Ectodermal cell (in vitro differentiated cells): ENCODE measurements at regions not wholly inside any gene's neighbourhood (a gene's known extent, or its start where the extent isn't known, plus 50 kb on each side); places are given as distances from the start of the nearest gene placed in this dataset.

ENCODE experiments used
- H3K27ac ChIP-seq: 2 replicates; pipeline ENCODE4 v1.7.0; 2013; ENCODE audit warnings: mild to moderate bottlenecking, low read depth, low read length; ENCODE audit not compliant: insufficient read depth, poor library complexity, severe bottlenecking
- H3K27me3 ChIP-seq: 2 replicates; pipeline ENCODE4 v1.7.0; 2013; ENCODE audit warnings: mild to moderate bottlenecking, low read length; ENCODE audit not compliant: insufficient read depth, control insufficient read depth, poor library complexity, severe bottlenecking
- H3K36me3 ChIP-seq: one replicate; pipeline ENCODE4 v1.7.0; 2013; ENCODE audit warnings: low read length; ENCODE audit not compliant: control insufficient read depth, insufficient read depth
- H3K4me1 ChIP-seq: one replicate; pipeline ENCODE4 v1.7.0; 2013; ENCODE audit warnings: low read length; ENCODE audit not compliant: control insufficient read depth, insufficient read depth
- H3K4me3 ChIP-seq: 2 replicates; pipeline ENCODE4 v1.7.0; 2013; ENCODE audit warnings: low read depth, low read length, control low read depth; ENCODE audit not compliant: insufficient read depth
- H3K9me3 ChIP-seq: 2 replicates; pipeline ENCODE4 v1.7.0; 2013; ENCODE audit warnings: mild to moderate bottlenecking, low read length, moderate library complexity; ENCODE audit not compliant: control insufficient read depth
- WGBS, 2 experiments: methylation state at CpG; one replicate each; pipeline ENCODE4 v1.1.7; 2013; ENCODE audit warnings: missing lambda C conversion rate in 2 of 2; 5-methylcytosine and 5-hydroxymethylcytosine counted together

- 86 to 100% methylated on average over 1 of the region's 1 CpG for WGBS, 2 experiments
- peaks cover 4% of the 10 kb centered on the region for H3K4me1 ChIP-seq
- H3K27me3 ChIP-seq = no peaks in the 10 kb centered on the region
- H3K4me3 ChIP-seq = no peak overlapping the region
- no peak overlapping the region for H3K27ac ChIP-seq
- H3K9me3 ChIP-seq = no peaks in the 10 kb centered on the region
- H3K36me3 ChIP-seq = no peaks in the 10 kb centered on the region
Measured at GRCh38 chr1:191905781-191906180, 252.5 kb upstream of the RGS18 start.

DNA sequence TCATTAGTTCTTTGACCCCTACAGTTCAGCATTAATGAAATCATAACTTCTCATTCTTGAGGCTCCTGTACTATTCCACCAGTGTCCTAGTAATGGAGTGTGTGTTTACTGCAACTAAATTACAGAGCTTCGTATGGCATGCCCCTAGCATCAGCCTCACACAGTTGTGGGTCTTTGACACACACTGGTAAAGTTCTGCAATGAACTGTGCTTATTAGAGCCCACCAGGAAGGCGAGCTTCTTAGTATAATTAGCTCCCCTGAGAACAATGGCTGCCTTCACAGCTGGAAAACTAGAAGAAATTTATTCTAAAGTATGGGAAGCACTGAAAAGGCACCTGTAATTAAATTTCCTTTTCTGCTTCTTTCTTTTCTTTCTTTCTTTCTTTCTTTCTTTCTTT is 251.1 kb upstream of the RGS18 start:
- H3K4me1 ChIP-seq = peaks cover 4% of the 10 kb centered on the region
- H3K27me3 ChIP-seq = no peaks in the 10 kb centered on the region
- H3K36me3 ChIP-seq = no peaks in the 10 kb centered on the region
- no peak overlapping the region for H3K27ac ChIP-seq
- 31 to 55% methylated on average over 2 of the region's 2 CpGs for WGBS, 2 experiments
- H3K4me3 ChIP-seq = no peak overlapping the region
- H3K9me3 ChIP-seq = no peaks in the 10 kb centered on the region

GRCh38 chr1:191910245-191910644 is 248.0 kb upstream of the RGS18 start:
- WGBS, 2 experiments = 96 to 98% methylated on average over 2 of the region's 2 CpGs
- Histone ChIP-seq H3K27ac (no peak overlapping the region), H3K27me3 (no peaks in the 10 kb centered on the region), H3K4me3 (no peak overlapping the region), H3K9me3 (no peaks in the 10 kb centered on the region), H3K4me1 (peaks cover 4% of the 10 kb centered on the region), H3K36me3 (no peaks in the 10 kb centered on the region)

GRCh38 chr1:191912517-191912916 is 245.7 kb upstream of the RGS18 start:
- Histone ChIP-seq H3K27me3 (no peaks in the 10 kb centered on the region), H3K4me3 (no peak overlapping the region), H3K9me3 (no peaks in the 10 kb centered on the region), H3K27ac (no peak overlapping the region), H3K4me1 (no peaks in the 10 kb centered on the region), H3K36me3 (no peaks in the 10 kb centered on the region)
- 100% methylated on average over 1 of the region's 1 CpG for WGBS, 2 experiments

DNA sequence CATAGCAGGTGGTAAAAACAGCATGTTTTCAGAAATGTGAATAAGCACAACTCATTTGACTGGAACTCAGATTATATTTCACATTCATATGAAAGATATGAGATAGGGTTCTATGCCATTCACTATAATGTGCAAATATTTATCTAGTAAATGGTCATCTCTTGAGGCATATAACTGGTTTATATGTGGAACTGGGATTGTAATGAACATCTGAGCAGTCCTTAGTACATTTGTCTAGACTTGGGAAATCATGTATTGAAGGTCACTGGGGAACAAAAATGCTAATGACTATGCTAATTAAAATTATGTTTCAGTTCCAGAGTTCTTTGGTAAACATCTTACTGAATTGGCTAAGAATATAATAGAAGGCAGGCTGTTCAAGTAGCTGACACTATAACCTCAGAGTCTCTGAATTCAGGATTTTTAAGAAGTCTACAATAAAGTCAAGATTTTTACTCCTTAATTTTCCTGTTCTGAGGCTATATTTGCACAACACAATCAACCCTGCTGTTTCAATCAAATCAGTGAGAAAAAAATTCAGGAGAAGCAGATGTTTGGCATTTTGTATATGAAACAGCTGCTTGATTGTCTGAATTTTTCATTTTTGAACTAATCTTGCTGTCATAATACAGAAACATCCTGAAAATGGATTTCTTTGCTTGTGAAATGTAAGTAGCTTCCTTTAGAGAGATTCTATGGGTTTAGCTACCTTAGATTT is 244.8 kb upstream of the RGS18 start:
- Histone ChIP-seq H3K27ac (no peak overlapping the region), H3K36me3 (no peaks in the 10 kb centered on the region), H3K9me3 (no peaks in the 10 kb centered on the region), H3K4me1 (no peaks in the 10 kb centered on the region), H3K4me3 (no peak overlapping the region), H3K27me3 (no peaks in the 10 kb centered on the region)

DNA sequence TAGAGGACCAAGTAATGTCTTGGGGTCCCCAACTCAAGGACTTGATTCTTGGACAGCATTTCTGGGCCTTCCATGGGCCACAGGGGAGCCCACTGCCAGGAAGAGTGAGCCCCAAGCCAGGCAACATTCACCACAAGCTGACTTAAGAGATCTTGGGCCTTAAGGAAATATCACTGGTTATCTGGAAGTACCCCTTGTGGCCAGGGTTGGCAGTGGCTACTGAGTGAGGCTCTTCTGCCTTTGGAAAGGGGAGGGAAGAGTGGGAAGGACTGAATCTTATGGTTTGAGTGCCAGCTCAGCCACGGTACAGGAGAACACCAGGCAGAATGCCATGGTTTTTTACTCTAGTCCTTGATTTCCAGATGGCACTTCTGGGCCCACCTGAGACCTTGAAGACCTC is 228.9 kb upstream of the RGS18 start:
- Histone ChIP-seq H3K4me3 (no peak overlapping the region), H3K4me1 (no peaks in the 10 kb centered on the region), H3K36me3 (no peaks in the 10 kb centered on the region), H3K27me3 (no peaks in the 10 kb centered on the region), H3K27ac (no peak overlapping the region), H3K9me3 (no peaks in the 10 kb centered on the region)
- 87 to 95% methylated on average over 1 of the region's 1 CpG for WGBS, 2 experiments

DNA sequence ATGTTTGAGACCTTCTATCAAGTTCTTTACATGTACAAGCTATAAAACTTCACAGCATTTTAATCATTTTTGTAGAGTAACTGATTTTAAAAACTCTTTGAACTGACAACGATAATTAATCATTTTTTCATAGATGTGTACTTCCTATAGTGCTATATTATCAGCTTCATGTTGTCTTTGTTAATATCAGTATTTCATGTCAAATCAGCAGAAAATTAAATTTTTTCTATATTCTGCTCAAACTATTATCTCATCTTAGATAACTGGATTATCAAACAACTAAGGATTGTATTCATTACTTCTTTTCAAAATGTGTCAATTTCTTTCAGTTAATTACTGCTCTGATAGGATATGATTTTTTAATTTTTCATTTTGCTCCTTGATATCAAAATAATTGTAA is 214.6 kb upstream of the RGS18 start:
- no peaks in the 10 kb centered on the region for H3K27me3 ChIP-seq
- H3K27ac ChIP-seq = no peak overlapping the region
- H3K36me3 ChIP-seq = no peaks in the 10 kb centered on the region
- no peak overlapping the region for H3K4me3 ChIP-seq
- no CpG with 5 or more reads among the region's 1 CpG for WGBS, 2 experiments
- no peaks in the 10 kb centered on the region for H3K4me1 ChIP-seq
- no peaks in the 10 kb centered on the region for H3K9me3 ChIP-seq

DNA sequence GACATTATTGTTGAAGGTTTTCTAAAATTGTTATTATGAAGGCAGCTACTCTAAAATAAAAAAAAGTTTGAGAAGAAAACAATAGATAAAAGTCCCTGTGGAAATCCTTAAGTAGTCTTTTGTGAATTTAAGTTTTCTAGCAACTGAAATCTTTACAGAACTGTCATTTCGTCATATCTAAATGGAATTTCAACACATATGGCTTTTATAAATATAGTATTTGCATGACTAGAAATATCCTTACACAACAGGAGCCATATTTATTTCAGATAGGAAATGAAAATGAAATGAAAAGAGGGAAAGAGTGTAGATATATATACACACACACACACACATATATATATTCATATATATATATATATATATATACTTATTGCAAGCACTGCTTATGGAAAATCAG is 204.7 kb upstream of the RGS18 start:
- no peaks in the 10 kb centered on the region for H3K36me3 ChIP-seq
- WGBS, 2 experiments = no CpG with 5 or more reads among the region's 1 CpG
- no peaks in the 10 kb centered on the region for H3K27me3 ChIP-seq
- H3K27ac ChIP-seq = no peak overlapping the region
- no peaks in the 10 kb centered on the region for H3K9me3 ChIP-seq
- H3K4me3 ChIP-seq = no peak overlapping the region
- H3K4me1 ChIP-seq = no peaks in the 10 kb centered on the region

DNA sequence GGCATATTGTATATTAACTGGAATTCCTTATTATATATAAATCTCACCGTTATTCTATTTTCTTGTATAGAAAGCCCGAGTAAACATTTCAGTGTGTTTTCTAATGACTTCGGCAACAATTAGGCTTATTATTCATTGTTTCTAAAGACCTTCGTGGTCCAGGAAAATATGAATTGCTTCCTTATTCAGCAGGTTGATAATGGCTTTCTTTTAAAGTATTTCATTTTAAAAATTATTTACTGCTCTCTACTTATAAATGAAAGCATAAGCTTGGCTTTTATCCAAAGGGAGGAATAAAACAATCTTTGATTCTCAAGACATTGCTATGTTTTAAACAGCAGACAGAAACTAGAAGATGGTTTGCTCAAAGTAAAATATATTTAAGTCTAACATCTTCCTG is 198.4 kb upstream of the RGS18 start:
- Histone ChIP-seq H3K27me3 (no peaks in the 10 kb centered on the region), H3K4me1 (no peaks in the 10 kb centered on the region), H3K9me3 (no peaks in the 10 kb centered on the region), H3K27ac (no peak overlapping the region), H3K36me3 (no peaks in the 10 kb centered on the region), H3K4me3 (no peak overlapping the region)
- 93 to 100% methylated on average over 3 to 4 of the region's 4 CpGs for WGBS, 2 experiments

DNA sequence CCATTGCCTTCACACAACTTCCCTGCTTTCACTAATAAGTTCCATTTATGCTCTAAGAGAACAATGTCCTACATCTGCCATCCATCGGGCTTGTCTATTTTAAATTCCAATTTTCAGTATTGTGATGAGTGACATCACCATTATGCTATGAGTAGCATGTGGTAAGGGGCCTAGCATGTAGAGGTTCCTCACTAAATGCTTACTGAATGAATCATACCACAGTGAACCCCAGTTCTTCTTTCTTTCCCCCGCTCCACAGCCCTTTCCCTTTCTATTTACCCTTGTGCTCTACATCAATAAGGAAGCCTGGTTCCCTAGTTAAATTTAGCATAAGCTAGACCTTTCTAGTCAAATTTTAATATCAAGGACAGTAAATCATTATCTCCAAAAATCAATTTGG is 195.0 kb upstream of the RGS18 start:
- no peak overlapping the region for H3K27ac ChIP-seq
- no peaks in the 10 kb centered on the region for H3K36me3 ChIP-seq
- H3K9me3 ChIP-seq = no peaks in the 10 kb centered on the region
- H3K4me1 ChIP-seq = no peaks in the 10 kb centered on the region
- 97 to 100% methylated on average over 1 to 2 of the region's 2 CpGs for WGBS, 2 experiments
- H3K4me3 ChIP-seq = no peak overlapping the region
- no peaks in the 10 kb centered on the region for H3K27me3 ChIP-seq
